NCI-H526 (cell line): ENCODE measurements at regions not wholly inside any gene's neighbourhood (a gene's known extent, or its start where the extent isn't known, plus 50 kb on each side); places are given as distances from the start of the nearest gene placed in this dataset.

ENCODE experiments used
- DNase-seq, 2 experiments: peaks; one replicate each; lab custom pipeline; 2025; lab: John Stamatoyannopoulos, UW

DNA sequence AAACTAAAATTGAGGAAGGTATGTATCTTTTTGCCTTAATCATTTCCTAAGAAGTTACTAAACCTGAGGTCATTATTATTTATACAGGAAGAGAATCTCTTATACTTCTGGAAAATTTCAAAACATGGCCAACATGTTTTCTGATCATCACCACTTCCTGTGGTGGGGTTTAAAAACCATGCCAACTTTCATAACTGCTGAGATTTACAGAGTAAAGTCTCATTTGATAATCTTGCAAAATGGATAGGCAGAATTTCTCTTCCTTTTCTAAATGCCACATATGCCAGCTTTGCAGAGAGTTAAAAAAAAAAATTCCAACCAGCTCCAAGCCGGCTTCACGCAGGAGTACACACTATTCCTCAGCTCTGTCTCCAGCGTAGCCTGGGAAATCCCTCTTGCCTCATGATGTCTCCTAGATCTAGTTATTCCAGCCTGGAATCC, 124.3 kb upstream of the SPRED1 start:
- no peak for DNase-seq

DNA sequence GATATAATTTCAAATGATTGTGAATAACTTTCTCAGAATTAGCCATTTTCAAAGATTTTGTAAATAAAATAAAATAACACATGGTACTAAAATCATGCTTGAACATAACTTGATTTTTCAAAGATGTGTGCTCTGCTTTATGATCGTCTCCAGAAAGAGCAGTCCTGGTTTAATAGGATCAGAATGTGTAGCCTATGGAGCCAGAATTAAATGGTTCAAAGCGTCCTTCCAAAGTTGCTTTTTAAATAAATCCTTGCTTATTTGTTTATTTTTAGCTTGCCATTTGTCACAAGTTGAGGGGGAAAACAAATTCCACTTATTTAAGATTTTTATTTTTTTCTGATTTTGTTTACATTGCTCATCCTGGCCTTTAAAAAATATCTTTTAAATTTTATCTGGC, 123.7 kb upstream of the SPRED1 start:
- no peak for DNase-seq

DNA sequence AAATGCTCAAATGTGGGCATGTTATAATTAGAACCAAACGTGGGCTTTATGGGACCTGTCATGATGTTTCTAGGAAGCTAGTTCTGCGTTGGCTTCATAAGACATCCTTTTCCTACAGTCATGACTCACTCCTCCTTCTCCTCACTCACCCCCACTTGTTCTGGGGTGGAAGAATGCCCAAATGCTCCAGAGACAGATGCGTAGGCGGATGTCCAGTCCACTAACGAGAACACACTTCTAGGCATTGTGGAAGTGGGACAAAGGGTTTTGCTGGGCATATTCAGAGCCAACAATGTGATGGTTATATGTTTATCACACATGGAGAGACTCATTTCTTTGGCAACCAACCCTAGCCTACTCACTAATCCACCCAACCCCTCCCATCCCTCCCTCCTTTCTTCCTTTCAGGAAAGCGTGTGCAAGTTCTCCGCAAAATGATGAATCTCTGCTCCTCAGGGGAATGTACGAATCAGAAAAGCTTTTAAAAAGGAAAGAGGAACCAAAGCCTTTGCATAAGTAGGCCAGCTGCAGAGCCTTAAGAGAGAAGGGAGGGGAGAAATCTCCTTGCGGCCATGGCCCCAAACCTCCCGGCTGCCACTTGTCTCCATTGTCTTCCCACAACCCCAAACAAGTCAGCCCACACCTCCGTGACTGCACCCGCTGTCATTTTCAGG, 123.0 kb upstream of the SPRED1 start:
- DNase-seq = no peak

DNA sequence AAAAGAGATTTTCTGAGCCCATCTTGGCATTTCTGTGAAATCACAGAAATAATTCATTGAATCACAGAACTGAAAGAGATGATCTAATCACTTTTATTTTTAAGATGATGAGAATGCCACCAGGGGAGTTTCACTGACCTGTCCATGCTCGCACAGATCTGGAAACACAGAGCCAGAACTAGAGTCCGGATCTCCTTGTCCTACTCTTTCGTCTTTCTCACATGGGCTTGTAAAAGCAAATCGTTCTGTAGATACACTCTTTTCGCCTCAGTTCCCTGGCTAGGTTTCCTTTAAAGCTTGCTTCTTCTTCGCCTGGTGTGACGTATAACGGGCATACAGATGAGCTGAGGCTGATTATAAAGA, 122.5 kb upstream of the SPRED1 start:
- DNase-seq = no peak

DNA sequence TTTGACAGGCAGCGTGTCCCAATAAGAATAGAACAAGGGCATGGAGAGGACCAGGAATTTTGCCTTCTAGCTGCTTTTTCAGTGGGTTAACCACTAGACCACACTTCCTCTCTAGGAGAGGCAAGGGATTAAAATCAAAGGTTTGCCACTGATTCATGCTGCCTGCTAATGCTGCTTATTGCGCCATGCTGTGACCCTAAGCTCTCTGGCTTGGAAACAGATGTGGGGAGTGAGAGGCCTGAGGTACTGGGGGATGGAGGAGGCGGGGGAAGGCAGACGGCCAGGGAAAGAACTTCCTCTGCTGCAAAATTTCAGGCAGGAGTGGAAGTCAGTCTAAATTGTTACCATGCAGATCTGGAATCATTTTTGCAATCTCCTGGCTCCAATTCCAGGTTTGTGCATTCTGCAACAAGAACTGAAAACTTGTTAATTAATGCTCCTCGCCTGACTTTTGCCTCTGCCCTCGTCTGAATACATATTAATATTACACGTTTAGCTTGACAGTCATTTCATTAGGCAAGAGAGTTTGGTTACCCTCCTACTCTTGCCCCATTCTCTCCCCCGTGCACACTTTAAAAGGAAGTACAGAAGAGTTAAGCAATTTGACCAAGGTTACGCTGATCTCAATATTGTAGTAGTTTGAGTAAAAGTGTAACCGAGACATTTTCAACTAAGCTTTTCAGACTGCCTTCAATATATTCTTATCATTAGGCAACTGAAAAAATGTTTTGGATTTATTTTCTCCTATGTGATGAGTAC, 121.7 kb upstream of the SPRED1 start:
- DNase-seq = no peak

DNA sequence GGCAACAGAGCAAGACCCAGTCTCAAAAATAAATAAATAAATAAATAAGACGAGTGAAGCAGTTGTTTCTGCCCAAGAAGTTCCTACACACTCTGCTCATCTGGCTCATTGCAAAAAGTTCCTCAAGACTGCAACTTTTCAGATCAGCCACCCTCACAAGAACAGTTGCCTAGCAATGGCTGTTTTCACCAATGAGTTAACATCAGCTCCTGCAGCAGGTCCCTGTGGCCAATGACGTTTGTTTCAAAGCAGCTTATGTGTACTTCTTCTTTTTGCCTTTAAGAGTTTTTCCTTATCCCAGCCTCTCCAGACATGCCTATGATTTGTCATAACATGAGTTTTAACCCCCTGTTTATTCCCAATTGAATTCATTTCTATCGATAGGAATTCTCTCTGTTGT, 118.4 kb upstream of the SPRED1 start:
- DNase-seq = no peak

DNA sequence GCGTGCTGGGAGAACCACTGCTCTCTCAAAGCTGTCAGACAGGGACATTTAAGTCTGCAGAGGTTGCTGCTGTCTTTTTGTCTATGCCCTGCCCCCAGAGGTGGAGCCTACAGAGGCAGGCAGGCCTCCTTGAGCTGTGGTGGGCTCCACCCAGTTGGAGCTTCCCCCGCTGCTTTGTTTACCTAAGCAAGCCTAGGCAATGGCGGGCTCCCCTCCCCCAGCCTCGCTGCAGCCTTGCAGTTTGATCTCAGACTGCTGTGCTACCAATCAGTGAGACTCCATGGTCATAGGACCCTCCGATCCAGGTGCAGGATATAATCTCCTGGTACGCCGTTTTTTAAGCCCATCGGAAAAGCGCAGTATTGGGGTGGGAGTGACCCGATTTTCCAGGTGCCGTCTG, 110.4 kb upstream of the SPRED1 start:
- peak in 1 of 2 experiments; percentile 9 for DNase-seq

DNA sequence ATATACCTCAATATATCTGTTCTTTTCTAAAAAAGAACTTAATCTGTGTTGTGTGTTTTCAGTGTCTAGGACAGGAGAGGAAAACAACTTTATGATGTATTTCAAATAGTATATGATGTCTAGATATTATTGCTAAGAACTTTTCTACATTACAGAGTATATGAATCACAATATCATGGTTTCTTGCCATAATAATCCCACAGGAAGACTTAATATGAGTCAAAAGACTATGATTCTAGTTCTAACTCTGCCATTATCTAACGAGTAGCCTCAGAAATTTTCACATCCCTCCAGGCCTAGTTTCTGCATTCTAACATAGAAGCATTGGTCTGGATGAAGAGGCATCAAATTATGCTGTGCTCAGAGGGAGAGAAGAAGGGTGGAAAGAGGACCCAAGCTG, 107.7 kb upstream of the SPRED1 start:
- no peak for DNase-seq

DNA sequence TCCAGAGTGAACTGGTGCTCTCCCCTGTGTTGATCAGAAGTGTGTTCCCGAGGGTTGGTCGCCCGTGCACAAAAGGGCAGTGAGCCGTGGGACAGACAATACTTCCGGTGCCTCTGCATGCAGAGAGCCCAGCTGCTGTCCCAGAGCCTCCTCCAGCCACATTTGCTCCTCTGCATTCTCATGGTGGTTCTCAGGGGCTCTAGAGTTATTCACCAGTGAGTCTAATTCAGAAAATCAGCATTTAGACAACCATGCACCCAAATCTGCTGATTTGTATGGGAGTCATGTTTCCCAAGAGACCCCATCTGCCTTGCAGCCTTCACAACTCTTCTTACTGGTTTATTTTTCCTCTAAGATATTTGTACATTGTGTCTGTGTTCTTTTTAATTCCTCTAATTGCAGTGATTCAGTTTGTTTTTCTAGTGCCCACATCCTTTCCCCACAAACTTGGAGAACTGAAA, 107.0 kb upstream of the SPRED1 start:
- DNase-seq = no peak

DNA sequence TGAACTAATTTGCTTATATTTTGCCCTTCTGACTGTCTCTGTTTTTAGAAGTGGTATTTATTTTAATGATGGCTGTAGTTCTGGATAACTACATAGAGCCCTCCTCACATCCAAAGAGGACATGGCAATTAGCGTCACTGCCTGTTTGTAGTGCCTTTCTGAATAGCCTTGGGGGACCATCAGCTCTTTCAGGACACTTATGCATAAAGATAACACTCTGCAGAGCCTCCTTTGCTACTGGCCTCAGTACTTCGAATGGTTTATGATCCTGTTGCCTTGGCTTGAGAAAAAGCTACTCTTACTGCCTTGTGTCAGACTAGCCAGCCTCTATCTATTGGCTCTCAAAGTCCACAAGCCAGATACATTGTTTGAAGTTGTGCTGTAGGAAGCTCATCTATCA, 105.4 kb upstream of the SPRED1 start:
- no peak for DNase-seq

DNA sequence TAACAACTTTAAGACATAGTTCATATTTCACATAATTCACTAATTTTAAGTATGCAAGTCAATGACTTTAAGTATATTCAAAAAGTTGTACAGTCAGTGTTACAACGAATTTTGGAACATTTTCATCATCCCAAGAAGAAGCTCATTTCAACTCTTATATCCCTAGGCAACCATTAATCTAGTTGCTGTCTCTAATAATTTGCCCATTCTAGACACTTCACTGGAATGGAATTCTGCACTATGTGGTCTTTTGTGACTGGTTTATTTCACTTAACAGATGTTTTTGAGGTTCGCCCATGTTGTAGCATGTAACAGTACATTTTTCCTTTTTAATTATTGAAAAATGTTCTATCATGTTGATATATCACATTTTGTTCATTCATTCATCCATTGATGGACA, 104.2 kb upstream of the SPRED1 start:
- DNase-seq = no peak

DNA sequence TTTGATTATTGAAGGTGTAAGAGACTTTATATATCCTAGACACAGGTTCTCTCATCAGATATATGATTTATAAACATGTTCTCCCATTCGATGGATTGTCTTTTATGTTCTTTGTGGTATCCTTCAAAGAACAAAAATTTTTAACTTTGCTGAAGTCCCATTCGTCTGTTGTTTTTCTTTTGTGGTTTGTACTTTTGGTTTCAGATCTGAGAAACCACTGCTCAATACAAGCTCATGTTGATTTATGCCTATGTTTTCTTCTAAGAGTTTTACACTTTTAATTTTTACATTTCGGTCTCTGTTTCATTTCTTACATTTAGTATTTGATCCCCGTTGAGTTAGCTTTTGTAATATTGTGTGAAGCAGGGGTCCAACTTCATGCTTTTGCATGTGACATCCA, 103.3 kb upstream of the SPRED1 start:
- no peak for DNase-seq

DNA sequence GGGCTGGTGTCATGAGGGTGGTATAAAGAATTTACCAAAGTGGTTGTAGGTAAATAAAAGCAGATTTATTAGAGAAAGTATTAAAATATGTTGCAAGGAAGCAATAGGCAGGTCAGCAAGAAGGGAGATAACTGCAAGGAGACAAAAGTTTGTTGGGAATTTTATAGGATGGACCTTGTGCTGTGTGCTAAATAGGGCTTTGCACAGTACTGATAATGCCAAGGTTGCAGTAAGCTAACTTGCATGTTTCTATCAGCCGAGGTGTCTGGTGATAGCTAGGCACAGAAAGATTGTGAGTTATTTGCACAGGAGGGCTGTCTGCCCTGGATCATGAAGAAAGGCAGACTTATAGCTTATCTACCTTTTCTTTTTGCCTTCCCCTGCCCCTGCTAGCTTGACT, 102.5 kb upstream of the SPRED1 start:
- no peak for DNase-seq

DNA sequence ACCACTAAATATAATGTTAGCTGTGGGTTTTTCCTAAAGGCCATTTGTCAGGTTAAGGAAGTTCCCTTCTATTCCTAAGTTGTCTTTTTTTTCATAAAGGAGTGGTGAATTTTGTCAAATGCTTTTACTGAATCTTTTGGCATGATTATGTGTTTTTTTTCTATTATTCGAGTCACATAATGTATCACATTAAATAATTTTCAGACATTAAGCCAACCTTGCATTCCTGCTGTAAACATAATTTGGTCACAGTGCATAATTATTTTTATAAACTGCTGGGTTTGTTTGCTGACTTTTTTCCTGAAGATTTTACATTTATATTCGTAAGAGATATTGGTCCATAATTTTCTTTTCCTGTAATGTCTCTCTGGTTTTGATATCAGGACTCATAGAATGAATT, 101.8 kb upstream of the SPRED1 start:
- DNase-seq = no peak

DNA sequence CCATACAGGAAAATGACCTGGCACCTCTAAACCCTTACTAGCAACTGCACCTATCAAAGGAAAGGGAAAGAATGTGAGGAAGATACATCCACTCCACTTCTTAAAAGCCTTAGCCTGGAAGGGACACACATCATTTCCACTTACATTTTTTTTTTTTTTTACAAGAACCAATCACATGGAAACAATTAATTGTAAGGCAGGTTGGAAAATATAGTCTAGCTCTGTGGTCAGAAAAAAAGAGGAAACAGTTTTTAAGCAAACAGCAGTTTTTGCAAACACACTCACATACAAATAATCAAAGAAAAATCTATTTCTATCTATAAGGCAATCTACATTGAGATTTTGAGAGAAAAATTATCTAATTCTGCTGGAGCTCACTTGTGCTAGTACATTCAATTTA, 98.9 kb upstream of the SPRED1 start:
- DNase-seq = no peak

DNA sequence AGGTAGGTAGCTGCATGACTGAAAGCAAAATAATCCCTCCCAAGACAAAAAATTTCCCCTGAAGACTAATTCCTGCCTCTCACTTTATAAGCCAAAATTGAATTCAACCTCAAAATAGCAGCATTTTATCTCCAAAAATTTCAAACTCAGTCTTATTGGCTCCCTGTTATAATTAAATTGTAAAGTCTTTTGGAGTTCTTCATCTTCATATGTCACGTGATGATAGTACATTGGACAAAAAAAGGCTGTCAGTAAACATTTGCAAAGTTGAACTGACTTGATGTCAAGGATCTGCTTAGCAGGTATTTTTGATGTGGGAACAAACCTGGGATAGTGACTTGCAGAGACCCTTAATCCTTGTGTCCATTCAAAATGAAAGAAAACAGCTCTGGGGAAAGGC, 98.4 kb upstream of the SPRED1 start:
- no peak for DNase-seq

DNA sequence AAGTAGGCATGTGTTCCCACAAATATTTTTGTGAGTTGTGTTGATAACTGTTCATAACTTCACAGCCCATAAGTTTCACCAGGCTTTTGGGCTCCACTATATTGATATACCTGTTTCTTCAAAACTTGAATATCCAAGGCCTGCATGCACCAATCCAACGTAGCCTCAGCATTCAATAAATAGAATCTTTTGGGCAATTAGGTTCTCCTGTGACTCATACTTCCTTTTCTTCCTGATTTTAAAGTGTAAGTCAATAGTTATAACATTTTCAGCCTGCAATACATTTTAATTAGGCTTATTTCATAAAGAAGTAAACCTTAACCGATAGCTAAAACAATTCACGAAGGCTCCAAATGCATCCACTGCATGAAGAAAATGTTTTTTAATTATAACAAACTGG, 97.8 kb upstream of the SPRED1 start:
- DNase-seq = no peak

DNA sequence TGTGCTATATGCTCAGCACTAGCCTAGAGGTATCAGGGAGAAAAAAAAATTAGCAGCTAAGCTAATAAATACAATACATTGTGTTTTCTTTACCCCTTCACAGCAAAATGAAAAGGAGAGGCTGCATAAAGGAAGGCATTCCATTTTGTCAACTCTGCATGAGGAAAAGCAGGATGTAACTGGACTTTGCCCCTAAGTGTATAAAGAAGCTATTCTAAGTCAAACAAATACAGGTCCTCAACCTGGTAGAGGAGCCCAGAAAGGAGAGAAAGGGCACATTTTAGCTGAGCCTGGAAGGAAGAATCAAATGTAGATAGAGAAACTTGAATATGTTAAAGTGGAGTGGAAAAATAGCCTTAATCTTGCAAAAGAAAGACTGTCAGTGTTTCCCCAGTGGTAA, 89.0 kb upstream of the SPRED1 start:
- peak in 1 of 2 experiments; percentile 20 for DNase-seq

DNA sequence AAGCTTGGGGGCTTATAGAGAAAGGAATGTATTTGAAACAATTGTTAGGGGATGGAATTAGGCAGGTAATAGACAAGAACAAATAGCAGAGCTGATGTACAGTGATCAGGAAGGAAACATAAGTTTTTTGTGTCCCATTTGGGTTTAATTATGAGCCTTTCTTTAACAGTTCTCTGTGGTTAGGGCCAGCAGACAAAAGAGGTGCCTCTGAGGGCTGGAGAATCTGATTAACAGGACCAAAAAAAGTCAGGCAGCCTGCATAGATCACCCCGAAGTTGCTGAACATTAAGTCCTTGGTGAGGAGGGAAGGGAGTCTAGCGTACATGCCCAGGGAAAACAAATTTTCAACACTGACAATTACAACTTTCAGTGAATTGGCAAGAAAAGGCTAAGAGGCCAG, 88.6 kb upstream of the SPRED1 start:
- DNase-seq = no peak

DNA sequence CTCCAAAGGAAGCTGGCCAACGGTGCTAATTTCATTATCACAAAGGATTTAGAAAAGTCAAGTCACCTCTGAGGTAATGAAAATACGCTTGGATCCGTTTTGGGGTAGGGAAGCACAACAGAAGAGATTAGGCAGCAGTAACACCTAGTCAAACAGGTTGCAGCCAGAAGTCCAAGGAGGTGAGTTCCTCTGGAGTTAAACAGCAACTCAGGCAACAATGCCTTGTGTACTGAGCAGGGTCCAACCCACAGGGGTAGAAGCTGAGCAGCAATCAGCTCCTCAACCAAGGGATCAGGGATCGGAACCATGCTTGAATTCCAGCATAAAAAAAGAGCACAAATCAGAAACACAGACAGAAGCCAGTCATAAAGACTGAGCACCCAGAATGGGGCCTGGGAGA, 88.1 kb upstream of the SPRED1 start:
- no peak for DNase-seq

DNA sequence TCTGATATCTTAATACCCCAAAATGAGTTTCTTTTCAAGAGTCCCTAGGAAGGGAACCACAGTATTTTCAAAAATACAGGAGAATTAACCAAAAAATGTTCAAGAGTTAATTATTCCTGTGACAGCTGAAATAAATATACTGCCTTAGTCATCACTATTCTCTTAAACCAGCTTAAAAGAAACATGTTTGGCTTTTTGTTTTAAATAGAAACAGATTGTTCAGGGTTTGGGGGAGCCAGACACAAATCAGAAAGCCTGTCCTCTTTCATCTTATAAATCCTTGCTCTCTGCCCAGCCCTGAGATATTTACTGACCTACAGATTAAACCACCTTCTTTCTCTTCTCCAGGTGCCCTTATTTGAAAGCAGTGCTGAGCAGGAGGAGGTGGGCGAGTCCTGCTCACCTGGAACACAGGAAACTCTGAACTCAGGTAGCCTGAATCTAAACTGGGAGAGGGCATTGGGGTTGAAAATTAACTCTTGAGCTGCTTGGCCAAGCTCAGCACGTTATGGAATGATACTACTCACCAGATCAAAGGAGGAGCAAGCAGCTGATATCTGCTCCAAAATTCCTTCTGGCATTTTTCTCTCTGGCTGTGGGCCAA, 84.1 kb upstream of the SPRED1 start:
- DNase-seq = no peak

DNA sequence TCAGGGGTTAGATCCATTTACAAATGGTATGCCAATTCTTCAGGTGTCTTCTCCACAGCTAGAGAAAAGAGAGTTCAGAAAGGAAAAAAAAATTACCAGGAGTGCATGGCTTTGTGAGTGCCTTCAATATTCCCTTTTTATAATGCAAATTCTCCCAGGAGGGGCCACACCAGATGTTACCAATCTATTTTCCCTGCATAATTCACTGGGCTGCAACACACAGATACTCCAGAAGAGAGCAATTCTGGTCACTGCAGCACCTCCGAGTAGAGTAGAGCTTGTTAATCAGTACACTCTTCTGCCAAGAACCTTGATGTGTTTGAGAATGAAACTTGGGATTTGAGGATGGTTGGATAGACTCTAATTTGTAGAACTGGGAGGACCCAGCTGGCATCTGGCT, 80.7 kb upstream of the SPRED1 start:
- DNase-seq = no peak

DNA sequence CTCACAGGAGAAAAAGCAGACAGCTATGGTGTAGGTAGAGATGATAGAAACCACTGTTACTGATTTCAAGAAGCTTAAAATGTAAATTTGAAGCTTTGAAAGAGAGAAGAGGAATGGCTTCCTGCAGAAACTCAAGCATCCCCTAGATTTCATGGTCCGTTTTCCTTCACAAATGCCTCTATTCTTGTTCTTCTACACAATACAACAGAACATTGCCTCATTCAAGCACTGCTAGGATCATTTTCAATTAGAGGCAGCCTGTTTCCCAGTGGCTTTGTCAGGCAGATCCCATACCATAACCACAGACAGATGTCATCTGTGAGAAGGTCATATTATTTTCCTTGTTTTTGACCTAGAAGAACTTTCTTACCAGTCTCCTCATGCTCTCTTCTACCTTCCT, 77.9 kb upstream of the SPRED1 start:
- DNase-seq = no peak

DNA sequence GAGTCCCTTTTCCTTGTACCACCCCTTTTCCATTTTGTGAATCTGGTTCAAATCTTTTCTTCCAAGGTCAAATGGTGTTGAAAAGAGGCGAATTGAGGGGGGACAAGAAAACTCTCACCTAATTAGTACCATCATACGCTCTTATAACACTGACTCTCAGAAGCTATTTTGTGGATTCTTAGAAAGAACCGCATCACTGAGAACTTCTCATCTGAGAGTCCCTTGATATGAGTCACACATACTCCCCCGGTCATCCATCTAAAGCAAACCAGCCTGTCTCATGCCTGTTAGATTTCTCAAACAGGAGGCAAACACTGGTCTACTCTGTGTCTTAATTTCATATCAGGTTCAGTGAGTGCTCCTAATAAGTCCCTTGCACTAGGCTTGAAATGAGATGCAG, 76.5 kb upstream of the SPRED1 start:
- DNase-seq = no peak
